PFSK-1 (cell line): ENCODE measurements at regions not wholly inside any gene's neighbourhood (a gene's known extent, or its start where the extent isn't known, plus 50 kb on each side); places are given as distances from the start of the nearest gene placed in this dataset.

ENCODE experiments used
- FOXP2 ChIP-seq: optimal IDR thresholded peaks from 2 replicates; pipeline ENCODE3; 2011; ENCODE audit warnings: borderline replicate concordance, control low read depth, inconsistent platforms; ENCODE audit not compliant: insufficient read depth; ENCODE audit errors: extremely low read length, extremely low read depth
- POLR2AphosphoS5 ChIP-seq: IDR thresholded peaks from 2 replicates; pipeline ENCODE4 v1.6.1; 2012; ENCODE audit warnings: low read depth, mild to moderate bottlenecking, control low read depth, low read length, moderate library complexity
- SIN3A ChIP-seq: IDR thresholded peaks from 2 replicates; pipeline ENCODE4 v1.6.1; 2012; ENCODE audit warnings: mild to moderate bottlenecking, low read length, moderate library complexity, borderline replicate concordance; ENCODE audit not compliant: insufficient read depth
- TAF1 ChIP-seq: IDR thresholded peaks from 2 replicates; pipeline ENCODE4 v1.6.1; 2012; ENCODE audit warnings: low read length, control low read depth, borderline replicate concordance; ENCODE audit not compliant: insufficient read depth
- TF ChIP-seq, protein P1 (sequence below), 2 experiments: IDR thresholded peaks; 2 replicates each; pipeline versions ENCODE4 v1.6.1 to v1.8.0; 2011 to 2012; ENCODE audit warnings: low read depth in 2 of 2, low read length in 2 of 2, control low read depth in 1 of 2, inconsistent platforms in 1 of 2, mild to moderate bottlenecking in 1 of 2, moderate library complexity in 1 of 2; ENCODE audit not compliant: insufficient read depth in 1 of 2

DNA sequence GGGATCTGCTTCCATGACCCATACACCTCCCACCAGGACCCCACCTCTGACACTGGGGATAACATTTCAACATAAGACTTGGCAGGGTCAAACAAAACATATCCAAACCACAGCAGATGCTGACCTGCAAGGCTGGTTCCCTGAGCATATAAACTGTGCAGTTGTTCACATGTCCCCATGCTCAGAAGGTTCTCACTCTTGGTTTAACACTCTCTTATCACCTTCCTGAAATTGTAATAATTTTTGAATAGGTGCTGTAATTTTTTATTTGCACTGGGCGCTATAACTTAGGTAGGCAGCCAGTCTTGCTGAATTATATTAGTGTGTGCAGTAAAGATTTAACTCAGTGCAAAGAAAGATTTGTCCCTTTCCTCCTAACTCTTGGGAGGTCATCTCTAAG, 824.8 kb upstream of the SOX9 start:
- TF ChIP-seq TAF1 (no peak), FOXP2 (no peak), POLR2AphosphoS5 (no peak), SIN3A (no peak)
- TF ChIP-seq, protein P1, sequence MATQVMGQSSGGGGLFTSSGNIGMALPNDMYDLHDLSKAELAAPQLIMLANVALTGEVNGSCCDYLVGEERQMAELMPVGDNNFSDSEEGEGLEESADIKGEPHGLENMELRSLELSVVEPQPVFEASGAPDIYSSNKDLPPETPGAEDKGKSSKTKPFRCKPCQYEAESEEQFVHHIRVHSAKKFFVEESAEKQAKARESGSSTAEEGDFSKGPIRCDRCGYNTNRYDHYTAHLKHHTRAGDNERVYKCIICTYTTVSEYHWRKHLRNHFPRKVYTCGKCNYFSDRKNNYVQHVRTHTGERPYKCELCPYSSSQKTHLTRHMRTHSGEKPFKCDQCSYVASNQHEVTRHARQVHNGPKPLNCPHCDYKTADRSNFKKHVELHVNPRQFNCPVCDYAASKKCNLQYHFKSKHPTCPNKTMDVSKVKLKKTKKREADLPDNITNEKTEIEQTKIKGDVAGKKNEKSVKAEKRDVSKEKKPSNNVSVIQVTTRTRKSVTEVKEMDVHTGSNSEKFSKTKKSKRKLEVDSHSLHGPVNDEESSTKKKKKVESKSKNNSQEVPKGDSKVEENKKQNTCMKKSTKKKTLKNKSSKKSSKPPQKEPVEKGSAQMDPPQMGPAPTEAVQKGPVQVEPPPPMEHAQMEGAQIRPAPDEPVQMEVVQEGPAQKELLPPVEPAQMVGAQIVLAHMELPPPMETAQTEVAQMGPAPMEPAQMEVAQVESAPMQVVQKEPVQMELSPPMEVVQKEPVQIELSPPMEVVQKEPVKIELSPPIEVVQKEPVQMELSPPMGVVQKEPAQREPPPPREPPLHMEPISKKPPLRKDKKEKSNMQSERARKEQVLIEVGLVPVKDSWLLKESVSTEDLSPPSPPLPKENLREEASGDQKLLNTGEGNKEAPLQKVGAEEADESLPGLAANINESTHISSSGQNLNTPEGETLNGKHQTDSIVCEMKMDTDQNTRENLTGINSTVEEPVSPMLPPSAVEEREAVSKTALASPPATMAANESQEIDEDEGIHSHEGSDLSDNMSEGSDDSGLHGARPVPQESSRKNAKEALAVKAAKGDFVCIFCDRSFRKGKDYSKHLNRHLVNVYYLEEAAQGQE (IDR thresholded peaks at IDR 0.05; ENCODE audit: insufficient read depth in 1 of 2, low read depth in 2 of 2, low read length in 2 of 2): no peak

DNA sequence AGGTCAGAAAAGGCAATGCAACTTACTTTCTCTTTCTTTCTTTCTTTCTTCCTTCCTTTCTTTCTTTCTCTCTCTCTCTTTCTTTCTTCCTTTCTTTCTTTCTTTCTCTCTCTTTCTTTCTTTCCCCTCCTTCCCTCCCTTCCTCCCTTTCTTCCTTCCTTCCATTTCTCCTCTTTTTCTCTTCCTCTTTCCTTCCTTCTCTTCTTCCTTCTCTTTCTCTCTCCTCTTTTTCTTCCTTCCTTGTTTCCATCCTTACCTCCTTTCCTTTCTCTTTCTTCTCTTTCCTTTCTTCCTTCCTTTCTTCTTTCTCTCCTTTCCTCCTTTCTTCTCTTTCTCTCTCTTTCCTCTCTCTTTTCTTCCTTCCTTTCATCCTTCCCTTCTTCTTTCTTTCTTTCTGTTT, 819.8 kb upstream of the SOX9 start:
- TF ChIP-seq TAF1: no peak
- no peak for TF ChIP-seq FOXP2
- no peak for TF ChIP-seq POLR2AphosphoS5
- TF ChIP-seq SIN3A: no peak
- TF ChIP-seq, protein P1 (IDR thresholded peaks at IDR 0.05; ENCODE audit: insufficient read depth in 1 of 2, low read depth in 2 of 2, low read length in 2 of 2): no peak

DNA sequence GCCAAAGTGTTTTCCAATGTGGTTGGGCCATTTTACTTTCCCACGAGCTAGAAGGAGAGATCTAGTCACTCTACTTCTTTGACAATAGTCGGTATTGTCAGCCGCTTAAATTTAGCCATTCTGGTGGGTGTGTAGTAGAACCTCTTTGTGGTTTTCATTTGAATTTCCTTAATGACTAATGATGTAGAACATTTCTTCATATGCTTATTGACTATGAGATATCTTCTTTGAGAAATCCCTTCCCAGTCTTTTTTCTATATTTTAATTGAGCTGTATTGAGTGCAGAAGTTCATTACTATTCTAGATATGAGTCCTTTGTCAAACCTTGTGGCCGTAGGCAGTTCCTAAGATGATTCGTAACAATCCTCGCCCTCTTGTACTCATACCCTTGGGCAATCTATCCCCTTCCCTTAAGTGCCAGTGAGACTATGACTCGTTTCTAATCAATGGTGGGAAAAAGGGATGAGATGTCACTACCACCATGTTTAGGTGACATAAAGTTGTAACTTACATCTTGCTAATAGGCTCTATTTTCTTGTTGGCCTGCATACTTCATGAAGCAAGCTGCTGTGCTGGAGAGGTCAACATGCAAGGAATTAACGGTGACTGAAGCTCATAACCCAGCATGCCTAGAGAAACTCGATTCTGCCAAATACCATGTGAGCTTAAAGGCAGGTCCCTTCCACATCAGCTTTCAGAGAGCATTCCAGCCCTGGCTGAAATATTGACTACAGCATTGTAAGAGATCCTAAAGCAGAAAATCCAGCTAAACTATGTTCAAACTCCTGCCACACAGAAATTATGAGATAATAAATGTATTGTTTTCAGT, 817.9 kb upstream of the SOX9 start:
- TF ChIP-seq POLR2AphosphoS5 (no peak), FOXP2 (no peak), TAF1 (no peak), SIN3A (no peak)
- TF ChIP-seq, protein P1 (IDR thresholded peaks at IDR 0.05; ENCODE audit: insufficient read depth in 1 of 2, low read depth in 2 of 2, low read length in 2 of 2): no peak

DNA sequence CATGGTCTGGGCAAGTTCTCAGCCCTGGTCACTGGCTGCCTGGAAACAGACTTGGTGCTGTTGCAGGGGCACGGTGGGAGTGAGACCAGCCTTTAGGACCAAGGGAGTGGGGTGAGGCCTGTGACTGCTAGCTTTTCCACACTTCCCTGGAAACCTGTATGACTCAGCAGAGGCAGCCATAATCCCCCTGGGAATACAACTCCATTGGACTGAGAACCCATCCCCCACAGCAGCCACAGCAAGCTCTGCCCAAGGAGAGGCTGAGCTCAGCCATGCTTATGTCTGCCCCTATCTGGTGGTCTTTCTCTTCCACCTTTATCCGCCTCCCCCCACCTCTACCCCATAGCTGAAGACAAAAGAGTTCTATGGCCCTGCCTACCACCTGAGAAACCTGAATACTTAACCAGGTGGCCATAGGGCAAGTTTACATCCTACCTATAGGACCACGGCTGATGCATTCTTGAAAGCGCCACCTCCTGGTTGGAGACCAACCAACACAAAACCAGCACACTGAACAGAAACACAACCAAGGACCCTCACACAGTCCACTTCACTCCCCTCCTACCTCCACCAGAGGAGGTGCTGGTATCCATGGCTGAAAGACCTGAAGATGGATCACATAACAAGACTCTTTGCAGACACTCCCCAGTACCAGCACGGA, 816.2 kb upstream of the SOX9 start:
- TF ChIP-seq, protein P1 (IDR thresholded peaks at IDR 0.05; ENCODE audit: insufficient read depth in 1 of 2, low read depth in 2 of 2, low read length in 2 of 2): no peak
- TF ChIP-seq TAF1 (no peak), FOXP2 (no peak), POLR2AphosphoS5 (no peak), SIN3A (no peak)
